GM21723 (cell line): ENCODE measurements at regions not wholly inside any gene's neighbourhood (a gene's known extent, or its start where the extent isn't known, plus 50 kb on each side); places are given as distances from the start of the nearest gene placed in this dataset.

Experiments used
- ATAC-seq: cut with Tn5 transposase; IDR thresholded peaks from one replicate; pipeline ENCODE4 v1.9.1; 2021; ENCODE audit warnings: mild to moderate bottlenecking, moderate library complexity; ENCODE audit not compliant: unreplicated experiment

GRCh38 chr7:22627136-22627535 lies 99.9 kb upstream of the IL6 start:
- ATAC-seq: no peak

GRCh38 chr7:22625251-22625650 lies 101.7 kb upstream of the IL6 start:
- no peak for ATAC-seq

- ATAC-seq: no peak
Observed at GRCh38 chr7:22624781-22625180, 102.2 kb upstream of the IL6 start.

- no peak for ATAC-seq
Observed at GRCh38 chr7:22622116-22622785, 104.7 kb upstream of the IL6 start.

- no peak for ATAC-seq
Observed at GRCh38 chr7:22618528-22618927, 108.5 kb upstream of the IL6 start.

- ATAC-seq: no peak
Observed at GRCh38 chr7:22617166-22617565, 109.8 kb upstream of the IL6 start.

- no peak for ATAC-seq
Observed at GRCh38 chr7:22613496-22613895, 113.5 kb upstream of the IL6 start.

GRCh38 chr7:22612776-22613175 lies 112.8 kb upstream of the STEAP1B start:
- ATAC-seq: no peak

- ATAC-seq: no peak
Observed at GRCh38 chr7:22611758-22612079, 111.7 kb upstream of the STEAP1B start.

- ATAC-seq: no peak
Observed at GRCh38 chr7:22610951-22611757, 111.2 kb upstream of the STEAP1B start.

- ATAC-seq: no peak
Observed at GRCh38 chr7:22610263-22610662, 110.3 kb upstream of the STEAP1B start.

- ATAC-seq: no peak
Observed at GRCh38 chr7:22607180-22607579, 107.2 kb upstream of the STEAP1B start.

- ATAC-seq: no peak
Observed at GRCh38 chr7:22604246-22604645, 104.3 kb upstream of the STEAP1B start.

GRCh38 chr7:22601812-22602565 lies 102.0 kb upstream of the STEAP1B start:
- ATAC-seq: no peak

GRCh38 chr7:22601408-22601807 lies 101.4 kb upstream of the STEAP1B start:
- no peak for ATAC-seq

GRCh38 chr7:22601003-22601402 lies 101.0 kb upstream of the STEAP1B start:
- no peak for ATAC-seq

GRCh38 chr7:22598318-22598920 lies 98.4 kb upstream of the STEAP1B start:
- no peak for ATAC-seq

- ATAC-seq: no peak
Observed at GRCh38 chr7:22597844-22598243, 97.9 kb upstream of the STEAP1B start.

- ATAC-seq: no peak
Observed at GRCh38 chr7:22596763-22597400, 96.9 kb upstream of the STEAP1B start.

- ATAC-seq: no peak
Observed at GRCh38 chr7:22594020-22594419, 94.0 kb upstream of the STEAP1B start.

GRCh38 chr7:22591271-22591670 lies 91.3 kb upstream of the STEAP1B start:
- ATAC-seq: no peak
